AG10803 (cell line): ENCODE measurements at regions not wholly inside any gene's neighbourhood (a gene's known extent, or its start where the extent isn't known, plus 50 kb on each side); places are given as distances from the start of the nearest gene placed in this dataset.

Source experiments
- DNase-seq: peaks from one replicate; pipeline ENCODE4 v3.0.0; 2010; ENCODE audit warnings: low read depth
- H3K4me3 ChIP-seq: 2 replicates; pipeline ENCODE4 v1.5.1; 2011; ENCODE audit warnings: mild to moderate bottlenecking, low read length, control low read depth
- CTCF ChIP-seq: conservative IDR thresholded peaks from 2 replicates; pipeline ENCODE4 v1.5.1; 2011; ENCODE audit warnings: mild to moderate bottlenecking, low read length, control low read depth, inconsistent platforms

GRCh38 chr1:187794561-187794960 lies 965.8 kb downstream of the PLA2G4A start:
- H3K4me3 ChIP-seq = no peak overlapping the region
- TF ChIP-seq CTCF = no peak
- DNase-seq = no peak

- no peak for DNase-seq
- no peak for TF ChIP-seq CTCF
- H3K4me3 ChIP-seq = no peak overlapping the region
Observed at GRCh38 chr1:187809549-187809948, 980.8 kb downstream of the PLA2G4A start.

- no peak for DNase-seq
- no peak overlapping the region for H3K4me3 ChIP-seq
- no peak for TF ChIP-seq CTCF
Observed at GRCh38 chr1:187816646-187817045, 987.9 kb downstream of the PLA2G4A start.

- H3K4me3 ChIP-seq = no peak overlapping the region
- DNase-seq = no peak
- no peak for TF ChIP-seq CTCF
Observed at GRCh38 chr1:187817782-187818181, 989.0 kb downstream of the PLA2G4A start.

- H3K4me3 ChIP-seq = no peak overlapping the region
- DNase-seq = no peak
- TF ChIP-seq CTCF = no peak
Observed at GRCh38 chr1:187819086-187819485, 990.3 kb downstream of the PLA2G4A start.

- no peak for DNase-seq
- TF ChIP-seq CTCF = no peak
- no peak overlapping the region for H3K4me3 ChIP-seq
Observed at GRCh38 chr1:187836557-187836956, 1007.8 kb downstream of the PLA2G4A start.

- TF ChIP-seq CTCF = no peak
- no peak for DNase-seq
- no peak overlapping the region for H3K4me3 ChIP-seq
Observed at GRCh38 chr1:187837787-187838186, 1009.0 kb downstream of the PLA2G4A start.
